Lower lobe of right lung (tissue), 2 donors: ENCODE measurements at regions not wholly inside any gene's neighbourhood (a gene's known extent, or its start where the extent isn't known, plus 50 kb on each side); places are given as distances from the start of the nearest gene placed in this dataset.

Experiments used
- ATAC-seq, 2 donors: fragments of 200-7000 bp; cut with Tn5 transposase; one replicate each; pipeline ENCODE4 v1.9.1; 2020 to 2022; ENCODE audit warnings: mild to moderate bottlenecking in 2 of 2, moderate library complexity in 2 of 2
- DNase-seq: peaks from one replicate; pipeline ENCODE4 v3.0.0-alpha.2; 2020
- H3K27ac ChIP-seq: fragments of 200-600 bp; one replicate; pipeline ENCODE4 v1.8.0; 2022
- H3K27me3 ChIP-seq: fragments of 200-600 bp; one replicate; pipeline ENCODE4 v1.8.0; 2022; ENCODE audit warnings: low read depth
- H3K36me3 ChIP-seq: fragments of 200-600 bp; one replicate; pipeline ENCODE4 v1.8.0; 2022; ENCODE audit warnings: mild to moderate bottlenecking
- H3K4me1 ChIP-seq: fragments of 200-600 bp; one replicate; pipeline ENCODE4 v1.8.0; 2022
- H3K4me3 ChIP-seq: fragments of 200-600 bp; one replicate; pipeline ENCODE4 v1.8.0; 2022; ENCODE audit warnings: mild to moderate bottlenecking
- H3K9me3 ChIP-seq: fragments of 200-600 bp; one replicate; pipeline ENCODE4 v1.8.0; 2022
- intact Hi-C: fragments of 100-400 bp; cut with DNase I; formaldehyde crosslinking; loops from one replicate; pipeline ENCODE4 v1.11.0; 2022
- TF ChIP-seq, protein P1 (sequence below): fragments of 200-600 bp; IDR thresholded peaks from one replicate; pipeline ENCODE4 v1.8.0; 2022; ENCODE audit warnings: antibody characterized with exemption, mild to moderate bottlenecking
- donor health status: DM: no; HTN: yes; CAD: no; lungs with severe emphysema.

DNA sequence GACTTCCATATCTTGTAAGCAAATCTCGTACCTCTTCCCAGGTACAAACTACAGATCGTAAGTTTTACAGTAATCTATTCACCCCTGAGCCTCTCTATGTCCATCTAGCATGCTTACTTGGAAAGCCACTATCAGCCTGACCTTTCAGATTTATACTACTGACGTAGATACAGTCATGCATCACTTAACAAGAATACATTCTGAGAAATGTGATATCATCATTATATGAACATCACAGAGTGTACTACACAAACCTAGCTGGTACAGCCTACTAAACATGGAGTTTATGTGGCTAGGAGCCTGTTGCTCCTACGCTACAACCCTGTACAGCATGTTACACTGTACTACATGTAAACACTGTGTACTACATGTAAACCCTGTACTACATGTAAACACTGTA lies 293.2 kb upstream of the ZNF804A start:
- DNase-seq = no peak
- intact Hi-C loops = no loop called here
- TF ChIP-seq, protein P1, sequence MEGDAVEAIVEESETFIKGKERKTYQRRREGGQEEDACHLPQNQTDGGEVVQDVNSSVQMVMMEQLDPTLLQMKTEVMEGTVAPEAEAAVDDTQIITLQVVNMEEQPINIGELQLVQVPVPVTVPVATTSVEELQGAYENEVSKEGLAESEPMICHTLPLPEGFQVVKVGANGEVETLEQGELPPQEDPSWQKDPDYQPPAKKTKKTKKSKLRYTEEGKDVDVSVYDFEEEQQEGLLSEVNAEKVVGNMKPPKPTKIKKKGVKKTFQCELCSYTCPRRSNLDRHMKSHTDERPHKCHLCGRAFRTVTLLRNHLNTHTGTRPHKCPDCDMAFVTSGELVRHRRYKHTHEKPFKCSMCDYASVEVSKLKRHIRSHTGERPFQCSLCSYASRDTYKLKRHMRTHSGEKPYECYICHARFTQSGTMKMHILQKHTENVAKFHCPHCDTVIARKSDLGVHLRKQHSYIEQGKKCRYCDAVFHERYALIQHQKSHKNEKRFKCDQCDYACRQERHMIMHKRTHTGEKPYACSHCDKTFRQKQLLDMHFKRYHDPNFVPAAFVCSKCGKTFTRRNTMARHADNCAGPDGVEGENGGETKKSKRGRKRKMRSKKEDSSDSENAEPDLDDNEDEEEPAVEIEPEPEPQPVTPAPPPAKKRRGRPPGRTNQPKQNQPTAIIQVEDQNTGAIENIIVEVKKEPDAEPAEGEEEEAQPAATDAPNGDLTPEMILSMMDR = no peak
- H3K27ac ChIP-seq = no peak overlapping the region
- H3K9me3 ChIP-seq = no peaks in the 10 kb centered on the region
- no peaks in the 10 kb centered on the region for H3K27me3 ChIP-seq
- no peaks in the 10 kb centered on the region for H3K4me1 ChIP-seq
- no peak overlapping the region for H3K4me3 ChIP-seq
- H3K36me3 ChIP-seq = no peaks in the 10 kb centered on the region
- no peak for ATAC-seq

DNA sequence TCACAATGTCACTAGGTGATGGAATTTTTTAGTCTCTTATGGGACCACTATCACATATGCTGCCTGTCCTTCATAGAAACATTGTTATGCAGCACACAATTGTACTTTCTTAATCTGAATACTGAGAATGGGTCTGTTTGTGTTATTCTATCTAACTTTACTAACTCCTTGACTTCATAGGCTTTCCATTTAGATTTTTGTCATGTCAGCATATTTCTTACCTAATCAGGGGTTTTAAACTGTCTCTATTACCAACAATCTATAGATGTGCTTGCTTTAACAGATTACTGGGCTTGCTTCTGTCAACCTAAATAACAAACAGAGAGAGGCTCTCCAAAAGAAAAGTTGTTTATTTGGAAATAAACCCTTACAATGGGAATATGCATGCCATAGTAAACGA lies 289.6 kb upstream of the ZNF804A start:
- DNase-seq = no peak
- Histone ChIP-seq H3K27ac (no peak overlapping the region), H3K4me3 (no peak overlapping the region), H3K9me3 (no peaks in the 10 kb centered on the region), H3K27me3 (no peaks in the 10 kb centered on the region), H3K36me3 (no peaks in the 10 kb centered on the region), H3K4me1 (no peaks in the 10 kb centered on the region)
- TF ChIP-seq, protein P1 = no peak
- no peak for ATAC-seq
- intact Hi-C loops = no loop called here

DNA sequence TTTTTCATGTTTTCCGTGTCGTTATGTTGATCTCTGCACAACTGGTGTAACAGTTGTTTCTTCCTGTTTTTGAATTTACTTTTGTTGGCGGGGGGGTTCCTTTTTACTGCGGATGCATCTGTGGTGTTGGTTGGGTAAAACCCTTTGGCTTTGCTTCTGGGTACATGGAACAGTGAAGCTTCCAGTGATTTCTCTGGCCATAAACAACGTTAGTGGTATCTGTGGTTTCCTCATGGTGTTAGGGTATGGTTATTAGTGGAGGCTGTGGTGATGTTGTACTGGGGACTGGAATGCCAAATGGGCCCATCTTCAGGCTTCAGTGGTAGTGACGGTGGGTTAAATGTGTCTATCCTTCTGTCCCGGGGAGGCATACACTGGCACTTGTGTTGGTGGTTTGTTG lies 285.4 kb upstream of the ZNF804A start:
- DNase-seq (no peak), ATAC-seq (no peak)
- H3K9me3 ChIP-seq = no peaks in the 10 kb centered on the region
- no peak overlapping the region for H3K4me3 ChIP-seq
- no peaks in the 10 kb centered on the region for H3K27me3 ChIP-seq
- H3K36me3 ChIP-seq = no peaks in the 10 kb centered on the region
- H3K27ac ChIP-seq = no peak overlapping the region
- TF ChIP-seq, protein P1 = no peak
- no peaks in the 10 kb centered on the region for H3K4me1 ChIP-seq
- intact Hi-C loops = no loop called here

DNA sequence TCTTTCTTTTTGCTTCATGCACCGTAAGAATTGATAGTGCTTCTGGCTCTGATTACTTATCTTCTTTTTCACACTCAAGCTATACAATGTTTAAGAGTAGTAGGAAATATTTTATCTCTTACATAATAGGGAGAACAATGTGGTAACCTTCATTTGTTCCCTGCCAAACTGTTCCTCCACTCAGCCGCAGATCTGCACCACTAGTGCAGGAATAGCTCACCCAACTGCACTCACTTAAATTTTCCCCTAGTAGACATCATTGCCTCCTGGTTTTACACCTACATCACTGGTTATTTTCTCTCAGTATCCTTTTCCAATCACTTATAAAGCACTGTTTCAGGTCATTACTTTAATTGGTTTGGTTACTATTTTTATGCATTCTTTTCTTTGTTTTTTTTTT lies 283.5 kb upstream of the ZNF804A start:
- H3K4me1 ChIP-seq = no peaks in the 10 kb centered on the region
- TF ChIP-seq, protein P1 = no peak
- DNase-seq = no peak
- no peaks in the 10 kb centered on the region for H3K27me3 ChIP-seq
- ATAC-seq = no peak
- H3K4me3 ChIP-seq = no peak overlapping the region
- H3K36me3 ChIP-seq = no peaks in the 10 kb centered on the region
- intact Hi-C loops = no loop called here
- H3K9me3 ChIP-seq = no peaks in the 10 kb centered on the region
- no peak overlapping the region for H3K27ac ChIP-seq

DNA sequence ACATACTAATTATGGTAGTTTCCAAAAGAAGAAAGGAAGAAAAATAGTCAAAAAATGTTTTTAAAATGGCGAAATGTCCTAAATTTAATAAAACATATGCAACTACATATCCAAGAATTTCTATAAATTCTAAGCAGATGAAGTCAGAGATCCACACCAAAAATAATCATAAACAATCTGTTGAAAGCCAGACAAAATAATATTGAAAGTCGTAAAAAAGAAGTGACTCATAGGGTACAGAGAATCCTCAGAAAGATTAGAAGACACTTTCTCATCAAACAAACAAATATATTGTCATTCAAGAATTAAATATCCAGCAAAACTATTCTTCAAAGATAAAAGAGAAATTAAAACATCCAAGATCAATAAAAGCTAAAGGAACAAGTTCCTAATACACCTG lies 281.4 kb upstream of the ZNF804A start:
- TF ChIP-seq, protein P1 = no peak
- H3K36me3 ChIP-seq = no peaks in the 10 kb centered on the region
- H3K4me1 ChIP-seq = no peaks in the 10 kb centered on the region
- no peak for ATAC-seq
- no peak overlapping the region for H3K4me3 ChIP-seq
- no peak overlapping the region for H3K27ac ChIP-seq
- no peaks in the 10 kb centered on the region for H3K27me3 ChIP-seq
- intact Hi-C loops = no loop called here
- H3K9me3 ChIP-seq = no peaks in the 10 kb centered on the region
- DNase-seq = no peak

DNA sequence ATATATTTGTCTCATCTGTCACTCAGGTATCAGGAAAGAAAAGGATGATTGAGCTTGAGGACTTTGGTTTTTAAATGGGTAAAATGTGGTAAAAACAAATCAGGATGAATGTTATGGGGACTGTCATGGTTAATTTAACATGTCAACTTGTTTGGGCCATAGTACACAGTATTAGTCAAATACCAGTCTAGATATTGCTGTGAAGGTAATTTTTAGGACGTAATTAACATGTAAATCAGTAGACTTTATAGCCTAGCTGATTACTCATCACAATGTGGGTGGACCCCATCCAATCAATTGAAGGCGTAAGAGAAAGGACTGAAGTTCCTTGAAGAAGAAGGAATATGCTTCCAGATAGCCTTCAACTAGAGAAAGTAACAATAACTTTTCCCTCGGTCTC lies 275.7 kb upstream of the ZNF804A start:
- TF ChIP-seq, protein P1 = no peak
- Histone ChIP-seq H3K4me1 (no peaks in the 10 kb centered on the region), H3K27ac (no peak overlapping the region), H3K4me3 (no peak overlapping the region), H3K36me3 (no peaks in the 10 kb centered on the region), H3K9me3 (no peaks in the 10 kb centered on the region), H3K27me3 (no peaks in the 10 kb centered on the region)
- ATAC-seq = no peak
- no peak for DNase-seq
- intact Hi-C loops = no loop called here
